ENCODE measurements at regions not wholly inside any gene's neighbourhood (a gene's known extent, or its start where the extent isn't known, plus 50 kb on each side); places are given as distances from the start of the nearest gene placed in this dataset.

GRCh38 chr6:165894171-165894825, 231.3 kb upstream of the PDE10A start:
- no peak for TF ChIP-seq CTCF (IDR thresholded peaks at IDR 0.05; ENCODE audit: extremely low read depth, insufficient read depth, missing control alignments)
- DNase-seq (ENCODE audit: low spot score) = no peak
- in situ Hi-C loops (cut with MboI; ENCODE audit: low pct_unique_long_range_greater_than_20kb, low sequenced_read_pairs, unreplicated experiment) = no loop called here

- DNase-seq (ENCODE audit: low spot score) = no peak
- no peak for TF ChIP-seq CTCF (IDR thresholded peaks at IDR 0.05; ENCODE audit: extremely low read depth, insufficient read depth, missing control alignments)
- in situ Hi-C loops (cut with MboI; ENCODE audit: low pct_unique_long_range_greater_than_20kb, low sequenced_read_pairs, unreplicated experiment) = no loop called here
These were observed 230.4 kb upstream of the PDE10A start for GRCh38 chr6:165893431-165893830.

- TF ChIP-seq CTCF (IDR thresholded peaks at IDR 0.05; ENCODE audit: extremely low read depth, insufficient read depth, missing control alignments) = no peak
- in situ Hi-C loops (cut with MboI; ENCODE audit: low pct_unique_long_range_greater_than_20kb, low sequenced_read_pairs, unreplicated experiment) = no loop called here
These were observed 228.3 kb upstream of the PDE10A start for GRCh38 chr6:165891320-165891719.

DNA sequence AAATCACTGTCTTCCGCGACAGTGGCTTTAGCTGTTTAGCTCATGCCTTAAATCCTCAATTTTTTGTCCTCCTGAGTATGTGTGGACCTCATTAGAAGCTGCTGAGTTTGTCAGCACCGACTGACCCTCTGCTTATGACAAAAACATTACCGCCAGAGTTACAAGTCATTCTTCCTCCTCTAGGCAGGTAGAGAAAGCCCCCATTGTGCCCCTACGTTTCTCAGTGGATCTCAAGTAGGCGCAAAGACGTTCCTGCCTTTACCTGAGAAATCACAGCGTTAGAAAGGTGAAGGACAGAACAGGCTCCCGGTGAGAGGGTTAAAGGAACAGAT, 227.3 kb upstream of the PDE10A start:
- in situ Hi-C loops (cut with MboI; ENCODE audit: low pct_unique_long_range_greater_than_20kb, low sequenced_read_pairs, unreplicated experiment) = no loop called here
- TF ChIP-seq CTCF (IDR thresholded peaks at IDR 0.05; ENCODE audit: extremely low read depth, insufficient read depth, missing control alignments) = no peak
- no peak for DNase-seq (ENCODE audit: low spot score)

More at GRCh38 chr6:165891320-165891719, 228.3 kb upstream of the PDE10A start:
- DNase-seq (ENCODE audit: low spot score) = no peak

GRCh38 chr6:165889636-165890403, 226.8 kb upstream of the PDE10A start:
- TF ChIP-seq CTCF (IDR thresholded peaks at IDR 0.05; ENCODE audit: extremely low read depth, insufficient read depth, missing control alignments) = peak; percentile 48
- peak; percentile 39 for DNase-seq (ENCODE audit: low spot score)
- in situ Hi-C loops (cut with MboI; ENCODE audit: low pct_unique_long_range_greater_than_20kb, low sequenced_read_pairs, unreplicated experiment) = loop anchor here (10.0 kb wide), 1 partner anchor 215 kb away; no protein-coding TSS in a partner anchor

DNA sequence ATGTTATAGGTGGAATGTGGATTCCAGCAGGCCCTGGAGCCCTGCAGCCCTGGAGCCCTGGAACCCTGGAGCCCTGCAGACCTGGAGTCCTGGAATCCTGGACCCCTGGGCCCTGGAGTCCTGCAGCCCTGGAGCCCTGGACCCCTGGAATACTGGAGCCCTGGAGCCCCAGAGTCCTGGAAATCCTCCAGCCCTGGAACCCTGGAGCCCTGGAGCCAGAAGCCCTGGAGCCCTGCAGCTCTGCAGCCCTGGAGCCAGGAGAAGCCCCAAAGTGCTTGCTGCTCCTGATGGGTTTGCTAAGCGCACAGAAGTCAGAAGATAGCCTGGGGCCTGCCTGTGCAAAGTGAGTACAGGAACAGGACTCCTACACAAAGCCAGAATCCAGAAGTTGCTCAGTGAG, 223.1 kb upstream of the PDE10A start:
- in situ Hi-C loops (cut with MboI; ENCODE audit: low pct_unique_long_range_greater_than_20kb, low sequenced_read_pairs, unreplicated experiment) = loop anchor here (10.0 kb wide), 1 partner anchor 219 kb away; no protein-coding TSS in a partner anchor
- DNase-seq (ENCODE audit: low spot score) = no peak
- TF ChIP-seq CTCF (IDR thresholded peaks at IDR 0.05; ENCODE audit: extremely low read depth, insufficient read depth, missing control alignments) = no peak

All from GM13977 (cell line).